EL (cell line): ENCODE measurements at regions not wholly inside any gene's neighbourhood (a gene's known extent, or its start where the extent isn't known, plus 50 kb on each side); places are given as distances from the start of the nearest gene placed in this dataset.

ENCODE experiments used
- DNase-seq: peaks from one replicate; pipeline ENCODE4 v3.0.0-alpha.2; 2016

- no peak for DNase-seq
Observed at GRCh38 chr11:11076879-11077278, 219.0 kb upstream of the ZBED5 start.

DNA sequence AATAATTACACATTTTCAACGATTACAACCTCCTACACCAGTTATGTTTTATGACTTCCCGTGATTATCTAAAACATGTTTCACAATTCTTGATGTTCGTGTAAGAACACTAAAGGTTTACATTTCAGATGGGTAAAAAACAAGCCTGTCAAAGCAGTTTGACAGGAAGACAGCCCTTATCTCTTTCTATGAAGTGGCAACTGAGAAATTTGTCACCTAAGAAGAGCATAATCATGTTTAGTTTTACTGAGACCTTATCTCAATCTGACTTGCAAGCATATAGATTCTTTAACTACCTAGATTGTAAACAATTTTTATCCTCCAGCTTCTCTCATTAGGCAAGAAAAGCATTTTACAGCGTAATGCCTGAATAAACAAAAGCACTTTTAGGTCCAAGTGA, 218.4 kb upstream of the ZBED5 start:
- no peak for DNase-seq

DNA sequence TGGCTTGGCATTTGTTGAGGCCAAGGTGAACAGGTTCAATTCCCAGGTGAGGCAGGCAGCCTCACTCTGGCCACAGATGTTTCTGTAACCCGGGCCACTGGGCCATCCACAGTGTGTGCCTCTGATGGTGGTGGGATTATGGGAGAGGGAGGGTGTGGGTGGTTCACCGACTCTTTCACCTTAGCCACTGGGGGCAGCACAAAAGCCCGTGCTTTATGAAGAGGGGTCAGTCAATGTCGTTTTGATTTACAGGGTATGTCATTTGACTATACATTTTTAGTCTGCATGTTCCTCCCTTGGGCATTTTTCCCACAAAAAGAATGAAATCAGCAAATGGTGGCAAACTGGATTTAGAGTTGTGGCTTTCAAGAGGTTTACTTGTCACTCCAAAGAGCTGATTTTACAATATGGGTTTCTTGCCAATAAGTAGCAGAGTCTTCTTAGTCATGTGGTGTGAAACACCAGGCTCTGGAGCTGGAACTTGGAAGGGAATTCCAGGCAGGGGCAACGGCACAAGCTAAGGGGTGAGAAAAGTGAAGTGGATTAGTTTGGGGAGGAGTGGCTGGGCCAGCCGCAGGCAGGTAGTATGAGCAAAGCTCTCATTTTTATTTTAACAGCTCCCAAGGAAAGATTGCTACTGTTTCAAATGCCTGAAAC, 217.8 kb upstream of the ZBED5 start:
- no peak for DNase-seq

GRCh38 chr11:11074686-11075335, 217.0 kb upstream of the ZBED5 start:
- no peak for DNase-seq

DNA sequence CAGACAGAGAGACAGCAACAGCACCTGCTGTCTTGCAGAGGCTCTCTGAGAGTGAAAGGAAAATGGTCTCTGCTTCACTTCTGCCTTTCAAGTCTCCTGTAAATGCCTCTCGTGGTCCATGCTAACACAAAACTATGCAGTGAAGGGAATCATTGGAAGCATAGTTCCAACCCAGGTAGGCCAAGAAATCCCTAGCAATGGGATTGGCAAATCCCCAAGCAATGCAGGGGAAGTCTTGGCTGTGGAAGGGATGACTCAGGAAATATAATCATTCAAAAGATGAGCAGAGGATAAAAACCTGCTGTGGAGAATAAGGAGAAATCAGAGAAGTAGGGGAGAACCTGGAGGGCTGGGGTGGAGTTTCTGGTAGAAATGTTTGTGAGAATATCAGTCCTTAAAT, 216.1 kb upstream of the ZBED5 start:
- DNase-seq, result no peak

- DNase-seq, result no peak
Observed at GRCh38 chr11:11072067-11072466, 214.2 kb upstream of the ZBED5 start.

DNA sequence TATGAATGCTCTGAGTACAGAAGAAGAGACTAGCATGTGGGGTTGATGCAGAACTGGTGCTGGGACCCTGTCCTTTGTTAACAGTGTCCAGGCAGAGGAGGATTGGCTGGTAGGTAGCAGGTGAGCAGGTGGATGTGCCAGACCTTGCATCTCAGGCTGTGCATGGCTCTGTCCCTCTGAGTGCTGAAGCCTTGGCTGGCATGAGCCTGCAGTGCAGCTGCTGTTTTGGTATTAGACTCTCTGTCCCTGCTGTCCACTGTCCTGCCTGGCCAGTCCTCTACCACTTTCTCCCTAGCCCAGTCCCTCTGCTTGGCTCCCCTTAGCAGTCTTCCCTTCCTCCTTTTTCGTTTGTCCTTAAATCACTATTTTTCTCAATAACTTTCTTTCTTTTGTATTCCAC, 213.6 kb upstream of the ZBED5 start:
- DNase-seq, result no peak

GRCh38 chr11:11070976-11071375, 213.1 kb upstream of the ZBED5 start:
- no peak for DNase-seq

- no peak for DNase-seq
Observed at GRCh38 chr11:11069841-11070835, 212.3 kb upstream of the ZBED5 start.

GRCh38 chr11:11068113-11068512, 210.3 kb upstream of the ZBED5 start:
- DNase-seq, result no peak

- DNase-seq, result no peak
Observed at GRCh38 chr11:11065396-11065795, 207.5 kb upstream of the ZBED5 start.

DNA sequence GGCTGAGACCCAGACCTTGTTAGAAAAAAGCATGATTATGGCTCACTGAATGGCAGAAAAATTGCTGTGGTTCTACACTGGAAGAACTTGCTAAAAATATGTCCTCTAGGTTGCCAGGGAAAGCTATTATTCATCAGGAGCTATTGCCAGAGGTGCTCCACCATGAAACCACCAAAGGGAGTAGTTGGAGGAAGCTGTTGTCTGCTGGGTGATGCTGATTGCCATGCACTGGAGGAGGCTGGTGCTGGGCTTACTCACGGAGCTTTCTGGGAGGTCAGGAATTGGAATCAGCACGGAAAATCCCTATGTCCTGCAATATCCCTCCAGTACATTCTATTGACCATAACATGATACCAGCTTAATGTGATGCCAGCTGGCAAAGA, 199.6 kb upstream of the ZBED5 start:
- DNase-seq, result no peak

- no peak for DNase-seq
Observed at GRCh38 chr11:11056749-11057471, 199.1 kb upstream of the ZBED5 start.

- DNase-seq, result no peak
Observed at GRCh38 chr11:11056316-11056715, 198.5 kb upstream of the ZBED5 start.

- DNase-seq, result no peak
Observed at GRCh38 chr11:11047851-11048610, 190.2 kb upstream of the ZBED5 start.

DNA sequence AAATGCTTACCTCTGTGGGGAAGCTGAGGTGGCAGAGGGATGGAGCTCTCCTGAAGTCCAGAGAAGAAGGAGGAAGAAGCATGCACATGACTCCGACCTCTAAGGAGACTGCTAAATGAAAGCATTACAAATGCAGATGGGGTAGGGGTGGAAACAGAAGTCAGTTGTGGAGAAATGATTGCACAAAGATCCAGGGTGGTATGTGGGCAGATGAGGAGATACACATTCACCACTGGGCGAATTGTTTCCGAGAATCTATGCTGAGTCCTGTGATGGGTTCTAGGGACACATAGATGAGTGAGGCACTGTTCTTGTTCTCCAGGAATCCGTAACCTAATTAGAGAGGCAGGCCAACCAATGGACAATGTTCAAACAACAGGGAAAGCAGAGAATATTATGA, 188.9 kb upstream of the ZBED5 start:
- DNase-seq, result no peak

DNA sequence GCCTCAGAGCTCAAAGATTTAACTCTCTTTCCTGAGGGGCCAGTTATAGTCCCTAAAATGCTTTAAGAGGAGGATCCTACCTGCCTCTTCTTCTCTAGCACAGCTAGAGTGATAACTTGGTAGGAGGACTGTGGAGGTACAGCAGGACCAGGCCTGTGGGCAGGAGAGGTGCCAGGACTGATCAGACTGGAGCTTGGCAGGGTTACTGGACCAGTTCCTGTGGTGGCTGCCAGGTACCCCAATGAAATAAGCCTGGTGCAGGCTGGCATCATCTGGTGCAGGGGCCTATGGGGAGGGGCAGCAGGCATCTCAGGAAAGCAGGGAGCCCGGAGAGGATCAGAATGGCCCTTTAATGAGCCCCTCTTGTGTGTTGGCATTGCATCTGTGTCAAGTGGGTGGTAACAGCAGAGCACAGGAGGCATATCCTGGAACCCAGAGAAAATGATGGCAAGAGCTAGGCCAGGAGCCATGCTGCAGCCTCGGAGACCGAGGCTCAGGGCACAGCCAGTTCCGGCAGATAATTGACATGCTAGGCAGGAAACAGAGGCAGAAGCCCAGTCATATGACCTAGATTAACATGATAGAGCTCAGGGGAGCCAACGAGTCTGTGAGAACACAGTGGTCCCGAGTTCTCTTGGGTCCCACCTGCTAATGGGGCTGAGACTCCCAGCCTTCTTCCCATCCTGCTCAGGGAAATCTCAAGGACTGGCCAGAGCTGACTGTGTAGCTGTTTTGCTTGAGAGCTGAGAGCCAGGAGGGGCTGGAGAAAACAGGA, 187.5 kb upstream of the ZBED5 start:
- DNase-seq, result no peak

DNA sequence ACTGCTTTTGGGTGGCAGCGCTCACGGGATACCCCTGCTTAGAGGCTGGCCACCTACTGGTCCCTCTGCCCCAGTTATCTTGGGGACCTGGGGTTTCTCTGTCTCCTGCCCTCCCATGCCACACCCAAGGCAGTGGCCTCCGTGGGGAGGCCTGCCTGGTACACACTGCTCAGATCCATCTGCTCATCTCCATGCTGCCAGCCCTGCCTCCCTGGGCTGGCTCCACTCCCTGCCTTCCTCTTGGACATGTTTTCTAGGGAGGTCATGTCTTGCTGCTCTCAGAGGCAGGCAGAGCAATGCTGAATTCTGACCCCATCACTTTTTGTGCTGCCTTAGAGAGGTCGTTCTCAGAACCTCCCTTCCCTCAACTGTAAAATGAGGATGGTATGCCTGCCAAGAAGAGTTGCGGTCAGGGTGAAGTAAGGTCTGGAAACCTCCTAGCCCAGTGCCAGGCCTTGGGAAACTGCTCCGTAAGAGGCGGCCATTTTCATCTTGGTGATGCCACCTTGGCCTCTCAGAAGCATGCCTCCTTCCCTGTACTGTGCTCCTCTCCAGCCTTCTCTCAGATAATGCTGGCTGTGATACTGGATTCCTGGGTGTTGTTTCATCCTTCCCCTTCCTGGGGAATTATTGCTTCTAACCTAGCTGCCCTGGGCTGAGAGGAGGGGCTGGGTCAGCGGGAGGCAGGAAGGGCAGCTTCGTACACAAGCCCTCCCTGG, 186.4 kb upstream of the ZBED5 start:
- no peak for DNase-seq

GRCh38 chr11:11043721-11044120, 185.9 kb upstream of the ZBED5 start:
- no peak for DNase-seq

- no peak for DNase-seq
Observed at GRCh38 chr11:11039208-11039965, 181.5 kb upstream of the ZBED5 start.
